ENCODE measurements at regions not wholly inside any gene's neighbourhood (a gene's known extent, or its start where the extent isn't known, plus 50 kb on each side); places are given as distances from the start of the nearest gene placed in this dataset.
A peak's percentile ranks its signal among the peaks of the same experiment; 100 is the strongest.
"Not testable (repeated sequence)": the region's sequence is repeated elsewhere in the genome, so short reads cannot be mapped to it uniquely, and the experiment has no call there.

- H3K9me3 Mint-ChIP-seq: peaks cover 2% of the 10 kb centered on the region in 2 donors
- DNase-seq: no peak
- H3K27ac Mint-ChIP-seq: no peak overlapping the region
- H3K36me3 Mint-ChIP-seq (ENCODE audit: insufficient read depth in 2 of 2): no peaks in the 10 kb centered on the region
- peaks cover 9% of the 10 kb centered on the region for H3K27me3 Mint-ChIP-seq (ENCODE audit: low read depth)
- no peak overlapping the region for H3K4me3 Mint-ChIP-seq
- ATAC-seq (replicated peaks in 1 of 2): peak in 1 of 2 donors; percentile 26
- H3K4me1 Mint-ChIP-seq (ENCODE audit: low read depth): peaks cover 13% of the 10 kb centered on the region
Observed at GRCh38 chr6:5846889-5847288, 159.8 kb downstream of the NRN1 start.

GRCh38 chr6:5846335-5846734 lies 160.4 kb downstream of the NRN1 start:
- Mint-ChIP-seq H3K27me3 (ENCODE audit: low read depth) (peaks cover 9% of the 10 kb centered on the region), H3K36me3 (ENCODE audit: insufficient read depth in 2 of 2) (no peaks in the 10 kb centered on the region)

GRCh38 chr6:5843078-5843477 lies 163.6 kb downstream of the NRN1 start:
- no peak for ATAC-seq (replicated peaks in 1 of 2)
- DNase-seq: no peak
- Mint-ChIP-seq H3K9me3 (peaks cover 2% of the 10 kb centered on the region in 2 donors), H3K4me1 (ENCODE audit: low read depth) (peaks cover 8% of the 10 kb centered on the region), H3K4me3 (no peak overlapping the region), H3K36me3 (ENCODE audit: insufficient read depth in 2 of 2) (no peaks in the 10 kb centered on the region), H3K27ac (no peak overlapping the region), H3K27me3 (ENCODE audit: low read depth) (no peaks in the 10 kb centered on the region)

More at GRCh38 chr6:5846335-5846734, 160.4 kb downstream of the NRN1 start:
- no peak for ATAC-seq (replicated peaks in 1 of 2)
- peaks cover 8% of the 10 kb centered on the region for H3K4me1 Mint-ChIP-seq (ENCODE audit: low read depth)
- H3K9me3 Mint-ChIP-seq: peaks cover 2% of the 10 kb centered on the region in 2 donors
- no peak overlapping the region for H3K27ac Mint-ChIP-seq
- no peak for DNase-seq
- H3K4me3 Mint-ChIP-seq: no peak overlapping the region

GRCh38 chr6:5840734-5841390 lies 165.9 kb downstream of the NRN1 start:
- Mint-ChIP-seq H3K36me3 (ENCODE audit: insufficient read depth in 2 of 2) (no peaks in the 10 kb centered on the region), H3K4me1 (ENCODE audit: low read depth) (no peaks in the 10 kb centered on the region), H3K27me3 (ENCODE audit: low read depth) (no peaks in the 10 kb centered on the region), H3K9me3 (peaks cover 2% of the 10 kb centered on the region in 2 donors), H3K27ac (no peak overlapping the region), H3K4me3 (no peak overlapping the region)
- ATAC-seq (replicated peaks in 1 of 2): no peak
- DNase-seq: no peak

- Mint-ChIP-seq H3K9me3 (peaks cover 2% of the 10 kb centered on the region in 2 donors), H3K27ac (no peak overlapping the region), H3K27me3 (ENCODE audit: low read depth) (no peaks in the 10 kb centered on the region), H3K4me1 (ENCODE audit: low read depth) (no peaks in the 10 kb centered on the region), H3K36me3 (ENCODE audit: insufficient read depth in 2 of 2) (no peaks in the 10 kb centered on the region), H3K4me3 (no peak overlapping the region)
- DNase-seq (no peak), ATAC-seq (replicated peaks in 1 of 2) (no peak)
Observed at GRCh38 chr6:5838656-5839396, 167.9 kb downstream of the NRN1 start.

- no peaks in the 10 kb centered on the region for H3K36me3 Mint-ChIP-seq (ENCODE audit: insufficient read depth in 2 of 2)
- H3K4me3 Mint-ChIP-seq: no peak overlapping the region
- no peaks in the 10 kb centered on the region for H3K27me3 Mint-ChIP-seq (ENCODE audit: low read depth)
- DNase-seq (no peak), ATAC-seq (replicated peaks in 1 of 2) (no peak)
- H3K9me3 Mint-ChIP-seq: peaks cover 0 to 2% of the 10 kb centered on the region in 2 donors
- H3K4me1 Mint-ChIP-seq (ENCODE audit: low read depth): peaks cover 6% of the 10 kb centered on the region
- H3K27ac Mint-ChIP-seq: no peak overlapping the region
Observed at GRCh38 chr6:5837323-5837722, 169.4 kb downstream of the NRN1 start.

GRCh38 chr6:5836597-5836996 lies 170.1 kb downstream of the NRN1 start:
- not testable (repeated sequence) for H3K9me3 Mint-ChIP-seq; DNase-seq; H3K27ac Mint-ChIP-seq; H3K27me3 Mint-ChIP-seq (ENCODE audit: low read depth); ATAC-seq (replicated peaks in 1 of 2); H3K36me3 Mint-ChIP-seq (ENCODE audit: insufficient read depth in 2 of 2); H3K4me3 Mint-ChIP-seq
- peaks cover 14% of the 10 kb centered on the region for H3K4me1 Mint-ChIP-seq (ENCODE audit: low read depth)

- DNase-seq (no peak), ATAC-seq (replicated peaks in 1 of 2) (no peak)
- H3K27ac Mint-ChIP-seq: no peak overlapping the region
- H3K9me3 Mint-ChIP-seq: no peaks in the 10 kb centered on the region
- H3K4me1 Mint-ChIP-seq (ENCODE audit: low read depth): peaks cover 31% of the 10 kb centered on the region
- no peak overlapping the region for H3K4me3 Mint-ChIP-seq
- no peaks in the 10 kb centered on the region for H3K27me3 Mint-ChIP-seq (ENCODE audit: low read depth)
- H3K36me3 Mint-ChIP-seq (ENCODE audit: insufficient read depth in 2 of 2): no peaks in the 10 kb centered on the region
Observed at GRCh38 chr6:5833120-5833519, 173.6 kb downstream of the NRN1 start.

- ATAC-seq (replicated peaks in 1 of 2) (no peak), DNase-seq (no peak)
- peaks cover 33% of the 10 kb centered on the region for H3K4me1 Mint-ChIP-seq (ENCODE audit: low read depth)
- H3K36me3 Mint-ChIP-seq (ENCODE audit: insufficient read depth in 2 of 2): no peaks in the 10 kb centered on the region
- peak overlapping the region; percentile 17 for H3K27ac Mint-ChIP-seq
- H3K9me3 Mint-ChIP-seq: no peaks in the 10 kb centered on the region
- H3K4me3 Mint-ChIP-seq: peak overlapping the region in 1 of 2 donors; percentile 1
- no peaks in the 10 kb centered on the region for H3K27me3 Mint-ChIP-seq (ENCODE audit: low read depth)
Observed at GRCh38 chr6:5832668-5833067, 174.1 kb downstream of the NRN1 start.

- not testable (repeated sequence) for H3K9me3 Mint-ChIP-seq; H3K36me3 Mint-ChIP-seq (ENCODE audit: insufficient read depth in 2 of 2); H3K27me3 Mint-ChIP-seq (ENCODE audit: low read depth)
- peaks cover 35% of the 10 kb centered on the region for H3K4me1 Mint-ChIP-seq (ENCODE audit: low read depth)
- peak overlapping the region; percentile 54 to 70 for H3K4me3 Mint-ChIP-seq
- H3K27ac Mint-ChIP-seq: peak overlapping the region; percentile 89
- ATAC-seq (replicated peaks in 1 of 2) (peak; percentile 58 to 81), DNase-seq (peak; percentile 14 to 31)
Observed at GRCh38 chr6:5831219-5831862, 175.4 kb downstream of the NRN1 start.

GRCh38 chr6:5828296-5828695 lies 178.4 kb downstream of the NRN1 start:
- H3K27ac Mint-ChIP-seq: no peak overlapping the region
- H3K9me3 Mint-ChIP-seq: no peaks in the 10 kb centered on the region
- no peaks in the 10 kb centered on the region for H3K36me3 Mint-ChIP-seq (ENCODE audit: insufficient read depth in 2 of 2)
- H3K4me3 Mint-ChIP-seq: no peak overlapping the region
- no peaks in the 10 kb centered on the region for H3K27me3 Mint-ChIP-seq (ENCODE audit: low read depth)
- ATAC-seq (replicated peaks in 1 of 2) (no peak), DNase-seq (no peak)
- peaks cover 48% of the 10 kb centered on the region for H3K4me1 Mint-ChIP-seq (ENCODE audit: low read depth)

- DNase-seq (no peak), ATAC-seq (replicated peaks in 1 of 2) (no peak)
- Mint-ChIP-seq H3K36me3 (ENCODE audit: insufficient read depth in 2 of 2) (peaks cover 0 to under 1% of the 10 kb centered on the region in 2 donors), H3K27ac (no peak overlapping the region), H3K4me3 (no peak overlapping the region), H3K4me1 (ENCODE audit: low read depth) (peaks cover 41% of the 10 kb centered on the region), H3K27me3 (ENCODE audit: low read depth) (no peaks in the 10 kb centered on the region), H3K9me3 (no peaks in the 10 kb centered on the region)
Observed at GRCh38 chr6:5827056-5827904, 179.4 kb downstream of the NRN1 start.
